ENCODE measurements at regions not wholly inside any gene's neighbourhood (a gene's known extent, or its start where the extent isn't known, plus 50 kb on each side); places are given as distances from the start of the nearest gene placed in this dataset.

GRCh38 chr7:54394834-54395233, 147.3 kb upstream of the VSTM2A start:
- no peak overlapping the region for H3K27ac ChIP-seq
- peaks cover 0 to 9% (median 0%) of the 10 kb centered on the region in 8 donors for H3K9me3 ChIP-seq
- no peaks in the 10 kb centered on the region for H3K4me1 ChIP-seq
- H3K4me3 ChIP-seq, result no peak overlapping the region
- H3K27me3 ChIP-seq (replicated peaks in 1 of 7), result no peaks in the 10 kb centered on the region
- WGBS, 5 donors, result 82 to 93% (median 86%) methylated on average over 4 of the region's 4 CpGs
- H3K36me3 ChIP-seq, result no peaks in the 10 kb centered on the region
- TF ChIP-seq CTCF (IDR thresholded peaks at IDR 0.05 in 8 of 11, conservative IDR thresholded peaks at IDR 0.05 in 3 of 11) (no peak), POLR2AphosphoS5 (IDR thresholded peaks at IDR 0.05) (no peak), POLR2A (IDR thresholded peaks at IDR 0.05) (no peak)
- DNase-seq, result no peak
- intact Hi-C loops (cut with DNase I; ENCODE audit: low total_unique reads), result no loop called here

DNA sequence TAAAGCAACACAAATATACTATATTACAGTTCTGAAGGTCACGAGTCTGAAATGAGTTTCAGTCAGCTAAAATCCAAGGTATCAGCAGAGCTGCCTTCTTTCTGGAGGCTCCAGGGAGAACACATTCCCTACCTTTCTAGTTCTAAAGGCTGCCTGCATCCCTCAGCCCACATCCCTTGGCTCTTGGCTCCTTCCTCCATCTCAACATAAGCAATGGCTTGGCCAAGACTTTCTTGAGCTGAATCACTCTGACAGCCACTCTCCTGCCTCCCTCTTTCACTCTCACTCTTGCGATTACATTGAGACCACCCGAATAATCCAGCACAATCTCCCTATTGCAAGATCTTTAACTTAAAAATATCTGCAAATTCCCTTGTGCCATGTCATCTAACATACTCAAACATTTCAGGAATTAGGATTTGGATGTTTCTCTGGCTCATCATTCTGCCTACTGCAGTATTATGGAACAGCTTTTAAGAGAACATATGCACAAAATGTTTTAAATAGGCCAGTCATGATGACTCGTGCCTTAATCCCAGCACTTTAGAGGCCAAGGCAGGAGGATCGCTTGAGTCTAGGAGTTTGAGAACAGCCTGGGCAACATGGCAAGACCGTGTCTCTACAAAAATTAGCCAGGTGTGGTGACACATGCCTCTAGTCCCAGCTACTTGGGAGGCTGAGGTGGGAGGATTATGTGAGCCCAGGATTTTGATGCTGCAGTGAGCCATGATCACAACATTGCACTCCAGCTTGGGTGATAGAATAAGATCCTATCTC, 144.2 kb upstream of the VSTM2A start:
- no peaks in the 10 kb centered on the region for H3K4me1 ChIP-seq
- WGBS, 5 donors, result 86 to 89% (median 88%) methylated on average over 6 of the region's 6 CpGs
- intact Hi-C loops (cut with DNase I; ENCODE audit: low total_unique reads), result no loop called here
- peaks cover 0 to 6% (median 0%) of the 10 kb centered on the region in 8 donors for H3K9me3 ChIP-seq
- H3K4me3 ChIP-seq, result no peak overlapping the region
- no peak for DNase-seq
- H3K27me3 ChIP-seq (replicated peaks in 1 of 7), result no peaks in the 10 kb centered on the region
- TF ChIP-seq POLR2A (IDR thresholded peaks at IDR 0.05) (no peak), CTCF (IDR thresholded peaks at IDR 0.05 in 8 of 11, conservative IDR thresholded peaks at IDR 0.05 in 3 of 11) (no peak), POLR2AphosphoS5 (IDR thresholded peaks at IDR 0.05) (no peak)
- H3K27ac ChIP-seq, result no peak overlapping the region
- H3K36me3 ChIP-seq, result no peaks in the 10 kb centered on the region

- TF ChIP-seq POLR2A (IDR thresholded peaks at IDR 0.05) (no peak), POLR2AphosphoS5 (IDR thresholded peaks at IDR 0.05) (no peak), CTCF (IDR thresholded peaks at IDR 0.05 in 8 of 11, conservative IDR thresholded peaks at IDR 0.05 in 3 of 11) (no peak)
- H3K27me3 ChIP-seq (replicated peaks in 1 of 7), result no peaks in the 10 kb centered on the region
- no peaks in the 10 kb centered on the region for H3K36me3 ChIP-seq
- intact Hi-C loops (cut with DNase I; ENCODE audit: low total_unique reads), result no loop called here
- WGBS, 5 donors, result 88 to 93% (median 92%) methylated on average over 5 of the region's 5 CpGs
- H3K27ac ChIP-seq, result no peak overlapping the region
- peaks cover 0 to 6% (median 0%) of the 10 kb centered on the region in 8 donors for H3K9me3 ChIP-seq
- no peak for DNase-seq
- no peaks in the 10 kb centered on the region for H3K4me1 ChIP-seq
- no peak overlapping the region for H3K4me3 ChIP-seq
Measured at GRCh38 chr7:54398863-54399262, 143.3 kb upstream of the VSTM2A start.

DNA sequence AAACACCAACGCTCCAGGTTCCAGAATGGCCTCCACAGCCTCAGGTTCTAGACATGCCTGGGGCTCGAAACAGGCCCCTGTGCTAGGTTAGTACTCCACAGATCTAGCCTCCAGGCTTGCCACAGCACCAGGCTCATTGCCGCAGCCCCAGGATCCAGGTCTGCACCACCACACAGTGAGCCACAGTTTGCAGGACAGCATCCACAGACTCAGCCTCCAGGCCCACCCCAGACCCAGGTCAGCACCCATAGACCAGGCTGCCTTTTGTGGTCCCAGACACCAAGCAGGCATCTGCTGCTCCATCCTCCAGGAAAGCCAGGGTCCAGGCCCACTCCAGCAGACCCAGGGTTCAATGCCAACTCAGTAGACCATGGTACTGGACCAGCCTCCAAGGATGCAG, 132.3 kb upstream of the VSTM2A start:
- DNase-seq, result no peak
- Histone ChIP-seq H3K27ac (no peak overlapping the region), H3K9me3 (peaks cover 0 to 88% (median 63%) of the 10 kb centered on the region in 8 donors), H3K36me3 (no peaks in the 10 kb centered on the region), H3K4me3 (no peak overlapping the region), H3K27me3 (replicated peaks in 1 of 7) (no peaks in the 10 kb centered on the region), H3K4me1 (no peaks in the 10 kb centered on the region)
- intact Hi-C loops (cut with DNase I; ENCODE audit: low total_unique reads), result no loop called here
- no peak for TF ChIP-seq POLR2A (IDR thresholded peaks at IDR 0.05)
- no peak for TF ChIP-seq POLR2AphosphoS5 (IDR thresholded peaks at IDR 0.05)
- TF ChIP-seq CTCF (IDR thresholded peaks at IDR 0.05 in 8 of 11, conservative IDR thresholded peaks at IDR 0.05 in 3 of 11), result no peak
- 60 to 76% (median 72%) methylated on average over 1 to 3 of the region's 3 CpGs for WGBS, 5 donors

Measured in spleen (tissue), 11 donors.